ENCODE measurements at regions not wholly inside any gene's neighbourhood (a gene's known extent, or its start where the extent isn't known, plus 50 kb on each side); places are given as distances from the start of the nearest gene placed in this dataset.

DNA sequence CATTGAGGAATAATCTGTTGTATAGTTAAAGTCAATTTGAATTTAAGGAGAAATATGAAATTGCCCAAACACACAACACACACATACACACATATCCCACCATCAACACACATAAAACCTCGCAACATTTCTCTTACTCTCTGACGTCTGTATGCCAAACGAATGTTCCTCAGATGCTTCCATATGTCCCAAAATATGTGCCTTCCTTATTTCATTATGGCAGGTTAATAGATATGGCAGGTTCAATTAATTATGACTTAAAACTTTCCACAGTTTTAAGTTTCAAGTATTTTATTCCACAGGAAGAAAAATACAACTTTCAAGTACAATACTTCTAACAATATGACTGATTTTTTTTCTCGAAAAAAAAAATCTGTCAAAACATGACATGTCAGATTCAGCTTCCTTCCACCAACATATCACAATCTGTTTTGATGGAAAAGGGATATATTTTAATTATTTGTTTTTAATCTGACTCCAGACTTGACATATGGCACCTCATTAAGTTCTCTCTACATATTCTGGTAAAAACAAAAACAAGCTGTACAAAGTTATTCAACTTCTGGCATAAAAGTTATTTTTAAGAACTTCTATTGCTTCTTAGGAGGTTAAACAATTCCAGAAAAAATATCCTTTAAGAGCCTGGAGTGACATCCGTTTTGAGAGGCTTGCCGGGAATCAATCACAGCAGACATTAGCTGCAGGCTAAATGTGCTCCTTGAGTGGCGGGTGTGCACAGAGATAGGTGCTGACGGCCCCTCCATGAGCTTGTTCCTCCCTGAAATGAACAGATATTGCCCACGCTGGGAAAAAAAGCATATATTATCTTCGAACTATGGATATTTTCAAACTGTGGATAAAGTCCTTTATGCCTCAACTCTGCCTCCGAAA is 812.7 kb downstream of the DCDC2C start:
- no peak for DNase-seq

DNA sequence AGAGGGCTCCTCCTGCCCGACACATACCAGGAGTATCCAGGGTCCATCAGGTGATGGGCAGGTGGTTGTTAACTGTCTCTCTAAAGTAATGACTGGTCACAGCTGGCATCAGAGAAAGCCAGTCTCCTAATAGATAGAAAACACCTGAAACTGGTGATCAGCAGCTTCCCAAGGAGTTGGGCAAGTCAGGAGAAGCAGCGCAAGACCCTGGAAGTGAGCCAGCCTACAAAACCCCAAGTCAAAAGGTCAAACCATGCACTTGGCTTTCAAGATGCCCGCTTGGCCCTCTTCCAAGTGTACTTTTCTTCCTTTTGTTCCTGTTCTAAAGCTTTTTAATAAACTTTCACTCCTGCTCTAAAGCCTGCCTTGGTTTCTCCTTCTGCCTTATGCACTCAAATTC is 815.2 kb downstream of the DCDC2C start:
- no peak for DNase-seq

DNA sequence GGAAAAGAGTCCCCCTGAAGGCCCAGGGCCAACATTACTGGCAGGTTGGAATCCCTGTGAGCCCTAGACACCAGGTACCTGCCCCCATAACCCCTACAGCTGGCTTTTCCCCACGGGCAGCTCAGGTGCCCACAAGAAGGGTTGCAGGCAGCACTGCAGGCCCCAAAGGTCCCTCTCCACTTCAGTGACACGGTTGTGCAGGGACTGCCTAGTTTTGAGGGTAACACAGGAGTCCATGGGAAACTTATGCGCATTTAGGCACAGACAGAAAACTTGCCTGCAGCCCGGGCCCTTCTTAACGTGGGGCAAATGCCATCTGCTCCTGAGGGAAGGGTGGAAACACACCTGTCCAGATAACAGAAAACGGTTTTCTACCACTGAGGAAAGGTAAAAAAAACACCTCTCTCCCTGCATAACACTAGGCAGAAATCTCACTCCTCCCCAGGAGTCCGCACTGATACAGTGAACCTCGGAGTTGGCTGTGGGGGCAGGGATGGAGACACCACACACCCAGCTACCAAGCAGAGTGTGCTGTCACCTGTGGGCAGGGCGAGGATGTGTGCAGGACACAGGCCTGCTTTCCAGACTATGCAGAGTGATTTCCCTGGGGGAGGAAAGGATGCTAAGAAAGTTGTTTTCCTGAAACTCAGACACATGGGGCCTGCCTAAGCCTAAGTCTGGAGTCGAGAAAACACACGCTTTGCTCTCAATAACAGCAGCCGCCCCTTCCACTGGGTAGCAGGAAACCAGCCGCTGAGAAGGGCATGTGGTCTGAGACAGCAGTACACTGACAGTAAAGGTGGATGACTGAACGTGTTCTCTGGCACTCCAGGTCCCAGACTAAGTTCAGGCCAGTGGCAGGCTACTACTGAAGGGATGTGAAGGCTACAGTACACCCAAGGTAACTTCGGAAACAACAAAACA is 819.4 kb downstream of the DCDC2C start:
- DNase-seq = no peak

DNA sequence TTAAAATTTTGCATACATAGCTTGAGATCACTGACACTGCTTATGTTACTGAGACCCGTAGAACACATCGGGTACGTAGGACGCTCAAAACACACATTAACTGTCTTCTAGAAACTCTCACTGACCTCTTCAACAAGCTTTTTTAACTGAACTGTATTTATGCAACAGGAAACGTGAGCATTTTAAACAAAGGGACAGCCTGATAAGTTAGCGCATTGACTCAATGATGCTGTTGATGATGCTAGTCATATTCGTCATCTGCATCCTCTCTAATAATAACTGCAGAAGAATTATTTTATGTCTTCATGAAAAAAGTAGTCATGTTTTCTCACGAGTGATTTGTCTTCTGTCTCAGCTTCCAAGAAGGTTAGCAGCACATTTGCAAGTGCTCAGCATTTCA is 824.0 kb downstream of the DCDC2C start:
- no peak for DNase-seq

DNA sequence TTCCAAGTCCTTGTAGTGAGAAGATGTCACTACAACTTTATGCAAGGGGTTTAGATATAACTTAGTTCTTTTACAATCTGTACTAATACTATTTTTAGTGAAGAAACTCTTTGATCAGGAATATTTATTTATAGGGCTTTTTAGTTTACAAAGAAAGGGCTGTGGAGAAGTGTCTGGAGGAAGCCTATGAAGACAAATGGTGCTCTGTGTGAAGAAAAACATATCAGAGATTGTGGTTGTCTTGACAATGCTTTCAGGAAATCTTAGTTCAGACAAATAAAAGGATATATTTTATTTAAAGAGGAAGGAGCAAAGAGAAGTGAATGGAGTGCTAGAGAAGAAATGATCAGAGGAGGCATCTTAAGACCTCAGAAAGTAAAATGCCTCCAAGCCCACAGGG is 824.9 kb downstream of the DCDC2C start:
- DNase-seq = no peak

DNA sequence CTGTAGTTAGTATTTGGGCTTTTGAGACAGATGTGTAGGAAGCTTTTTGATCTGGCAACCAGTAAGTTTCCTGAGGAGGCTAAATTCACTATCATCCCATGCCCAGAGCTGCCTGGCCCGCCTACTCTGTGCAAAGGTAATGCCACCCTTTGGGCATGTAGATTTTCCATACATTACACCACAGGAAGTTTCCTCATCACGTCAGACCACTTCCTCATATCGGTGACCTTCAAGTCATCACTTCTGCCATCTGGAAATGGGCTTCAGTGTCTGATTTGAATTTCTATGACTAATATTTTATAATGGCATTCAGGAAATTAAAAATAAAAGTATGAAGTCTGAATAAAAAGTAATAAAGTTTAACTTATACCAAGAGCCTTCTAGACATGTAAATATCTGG is 825.4 kb downstream of the DCDC2C start:
- no peak for DNase-seq

DNA sequence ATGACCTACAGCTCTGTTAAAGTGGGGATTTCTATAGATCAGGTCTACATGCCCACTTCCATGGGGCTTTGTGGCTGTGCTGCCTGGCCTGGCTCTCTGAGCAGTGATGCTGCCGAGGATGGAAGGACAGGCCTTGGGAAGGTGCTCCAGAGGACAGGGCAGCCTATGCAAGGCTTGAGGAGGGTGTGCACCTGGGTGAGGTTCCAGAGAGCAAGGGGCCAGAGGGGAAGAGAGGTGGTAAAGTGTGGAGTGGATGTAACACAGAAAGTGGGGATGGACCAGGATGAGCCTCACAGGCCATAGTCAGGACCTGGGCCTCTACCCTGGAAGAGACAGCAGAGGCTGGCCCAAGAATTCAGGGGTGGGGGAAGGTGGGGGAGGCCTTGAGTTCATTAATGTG is 826.4 kb downstream of the DCDC2C start:
- DNase-seq = no peak

DNA sequence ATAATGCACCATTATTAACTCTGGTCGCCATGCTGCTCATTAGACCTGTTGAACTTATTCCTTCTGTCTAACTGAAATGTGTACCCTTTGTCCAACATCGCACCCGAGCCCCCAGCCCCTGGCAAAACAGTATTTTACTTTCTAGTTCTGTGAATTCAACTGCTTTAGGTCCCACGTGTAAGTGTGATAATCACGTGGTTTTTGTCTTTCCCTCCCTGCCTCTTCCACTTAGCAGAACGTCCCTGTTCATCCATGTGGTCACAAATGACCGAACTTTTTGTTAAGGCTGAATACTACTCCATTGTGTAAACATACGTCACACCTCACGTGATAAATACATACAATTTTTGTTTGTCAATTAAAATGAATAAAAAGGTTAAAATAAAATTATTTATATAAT is 826.9 kb downstream of the DCDC2C start:
- DNase-seq = no peak

DNA sequence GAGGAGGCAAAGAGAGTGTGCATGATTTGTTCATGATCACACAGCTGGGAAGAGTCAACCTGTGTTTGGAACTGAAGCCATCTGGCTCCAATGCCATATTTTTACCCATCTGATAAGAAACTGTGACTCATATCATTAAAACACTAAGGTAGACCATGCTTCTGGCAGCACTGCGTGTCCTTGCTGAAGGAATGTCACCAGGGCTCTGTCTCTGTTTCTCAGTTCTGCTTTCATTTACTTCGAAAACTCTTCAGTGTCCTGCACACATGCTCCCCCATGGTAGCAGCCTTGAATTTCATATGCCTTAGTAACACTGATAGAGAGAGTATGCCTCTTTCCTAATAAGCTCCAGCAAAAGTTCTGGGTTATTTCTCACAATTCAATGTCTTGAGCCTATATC is 830.4 kb downstream of the DCDC2C start:
- DNase-seq = no peak

DNA sequence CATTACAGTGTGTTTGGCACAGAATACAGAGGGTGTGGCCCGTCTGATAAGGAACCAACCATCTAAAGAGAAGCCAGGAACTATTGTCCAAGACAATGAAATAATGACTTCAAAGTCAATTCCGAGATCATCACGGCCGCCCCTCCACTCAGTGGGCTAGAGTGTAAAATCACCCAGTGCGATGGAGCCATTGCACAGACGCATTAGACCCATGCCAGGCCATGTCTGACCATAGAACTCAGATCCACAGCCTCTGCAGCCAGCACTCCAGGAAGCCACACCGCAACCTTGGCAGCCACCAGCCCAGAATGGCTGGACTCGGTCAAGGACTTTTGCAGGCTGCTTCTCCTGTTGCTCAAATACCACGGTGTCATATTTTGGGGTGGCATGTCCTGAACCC is 835.7 kb downstream of the DCDC2C start:
- DNase-seq = no peak

DNA sequence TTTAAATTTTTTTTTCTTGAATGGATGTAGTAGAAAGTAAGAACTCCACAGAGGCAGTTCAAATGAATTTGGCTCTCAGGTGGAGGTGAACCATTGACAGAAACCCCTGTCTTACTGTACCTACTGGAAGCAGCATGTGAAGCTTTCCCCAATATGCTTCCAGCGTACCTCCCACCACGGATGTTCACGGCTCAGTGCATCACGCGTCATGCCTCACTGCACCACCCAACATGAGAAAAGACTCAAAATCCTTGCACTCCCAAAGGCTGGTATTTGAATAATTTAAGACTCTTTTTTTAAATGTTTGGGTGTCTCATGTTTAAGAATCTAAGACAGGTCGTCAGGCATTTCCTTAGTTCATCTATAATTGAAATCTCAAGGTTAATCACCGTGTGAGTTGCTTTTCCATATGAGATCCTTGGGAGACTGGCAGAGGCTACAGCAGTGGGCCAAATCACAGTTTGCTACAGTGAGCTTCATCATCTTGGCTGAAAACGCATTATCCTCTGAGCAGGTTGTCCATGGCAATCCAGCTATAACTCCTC is 846.4 kb downstream of the DCDC2C start:
- no peak for DNase-seq

DNA sequence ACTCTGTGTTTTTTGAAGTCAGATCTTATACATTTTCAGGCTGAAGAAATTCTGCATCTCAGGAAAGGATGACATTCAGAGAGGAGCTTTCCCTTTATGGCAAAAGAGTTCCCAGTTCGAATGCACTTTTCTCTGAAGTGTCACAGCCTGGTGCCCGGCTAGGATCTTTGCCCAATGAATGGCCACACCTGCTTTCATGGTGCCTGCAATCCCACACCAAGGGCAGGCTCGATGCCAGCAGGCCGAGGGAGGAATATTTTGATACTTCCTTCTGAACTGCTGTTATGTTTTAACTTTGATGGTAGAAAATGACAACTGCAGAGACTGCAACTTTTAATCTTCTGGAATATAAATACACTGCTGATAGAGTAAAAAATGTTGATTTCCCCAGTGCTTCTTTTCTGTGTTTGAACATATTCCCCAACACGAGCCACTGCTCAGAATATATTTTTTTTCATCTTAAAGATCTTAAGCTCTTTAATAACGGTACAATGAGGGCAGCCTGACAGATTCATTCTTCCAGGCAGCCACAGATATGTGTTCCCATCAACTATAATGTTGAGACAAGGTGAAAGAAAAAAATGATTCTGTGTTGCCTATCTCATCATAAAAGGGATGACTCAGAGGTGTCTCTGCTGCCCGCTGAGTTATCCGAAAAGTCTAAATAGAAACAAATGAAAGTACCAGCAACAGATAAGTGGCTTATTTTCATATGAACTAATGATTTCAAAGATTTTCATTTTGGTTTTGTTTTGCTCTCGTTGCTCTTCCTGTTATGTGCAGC is 848.5 kb downstream of the DCDC2C start:
- DNase-seq = no peak

DNA sequence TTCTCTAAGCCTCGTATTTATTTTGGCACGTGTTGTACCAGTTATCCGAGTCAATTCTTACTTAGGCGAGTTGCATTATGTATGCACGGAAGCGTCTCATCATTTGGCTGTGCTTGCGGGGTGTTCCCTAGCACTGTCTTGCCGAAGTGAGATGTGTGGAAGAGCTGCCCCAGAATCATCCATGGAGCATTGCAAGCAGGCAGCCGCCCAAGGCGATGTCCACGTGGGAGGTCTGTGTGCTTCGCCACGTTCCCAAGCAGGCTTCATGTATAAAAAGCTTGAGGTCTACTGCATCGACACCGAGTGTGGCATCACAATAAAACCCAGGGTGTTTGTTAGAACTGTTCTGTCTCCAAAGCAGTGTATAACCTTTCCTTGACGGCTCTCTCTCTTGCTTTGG is 849.9 kb downstream of the DCDC2C start:
- no peak for DNase-seq

DNA sequence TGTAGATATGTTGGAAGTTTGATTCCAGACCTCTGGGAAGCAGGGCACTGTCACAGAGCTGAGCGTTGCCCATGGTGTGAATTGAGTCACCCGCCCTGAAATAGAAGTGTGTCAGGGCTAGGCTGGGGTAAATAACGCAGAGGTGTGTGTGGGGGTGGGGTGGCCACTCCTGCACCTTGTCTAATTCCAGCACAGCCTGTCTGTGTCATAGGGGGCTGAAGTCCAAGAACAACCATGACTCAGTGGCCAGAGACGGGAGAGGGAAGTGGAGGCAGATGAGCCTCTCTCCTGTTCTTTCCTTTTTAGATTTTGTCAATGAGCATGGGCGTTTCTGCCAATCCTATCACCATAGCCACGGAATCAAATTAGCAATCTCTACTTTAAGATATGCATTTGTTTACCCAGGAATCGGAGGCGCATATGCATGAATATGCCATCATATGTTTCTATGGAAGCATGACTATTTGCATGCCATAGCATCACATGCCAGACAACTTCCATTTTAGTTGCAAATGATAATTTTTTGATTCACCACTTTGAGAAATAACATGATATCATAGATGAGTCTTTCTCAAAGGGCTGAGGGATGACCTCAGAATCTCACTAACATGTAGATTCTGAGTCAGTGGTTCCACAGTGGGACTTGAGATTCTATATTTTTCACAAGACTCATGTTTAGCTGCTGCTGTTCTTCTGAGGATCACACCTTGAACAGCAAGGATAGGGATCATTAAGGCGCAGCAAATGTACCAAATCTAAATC is 852.9 kb downstream of the DCDC2C start:
- DNase-seq = no peak

DNA sequence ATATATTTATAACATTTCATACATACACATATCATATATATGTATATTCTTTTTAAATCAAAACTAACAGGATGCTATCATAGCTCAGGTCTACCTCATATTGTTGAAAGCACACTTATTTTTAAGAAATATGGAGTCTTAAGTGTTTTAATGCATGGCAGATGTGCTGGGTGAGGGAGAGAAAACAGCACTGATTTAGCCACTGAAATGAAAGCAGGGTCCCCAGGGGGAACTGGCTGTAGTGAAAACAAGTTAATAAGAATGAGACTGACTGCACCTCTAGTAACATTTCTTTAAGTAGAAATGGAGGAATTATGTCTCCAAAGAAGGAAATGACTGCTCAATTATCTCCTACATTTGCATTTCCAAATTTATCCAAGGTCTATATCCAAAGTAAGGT is 857.8 kb downstream of the DCDC2C start:
- DNase-seq = no peak

DNA sequence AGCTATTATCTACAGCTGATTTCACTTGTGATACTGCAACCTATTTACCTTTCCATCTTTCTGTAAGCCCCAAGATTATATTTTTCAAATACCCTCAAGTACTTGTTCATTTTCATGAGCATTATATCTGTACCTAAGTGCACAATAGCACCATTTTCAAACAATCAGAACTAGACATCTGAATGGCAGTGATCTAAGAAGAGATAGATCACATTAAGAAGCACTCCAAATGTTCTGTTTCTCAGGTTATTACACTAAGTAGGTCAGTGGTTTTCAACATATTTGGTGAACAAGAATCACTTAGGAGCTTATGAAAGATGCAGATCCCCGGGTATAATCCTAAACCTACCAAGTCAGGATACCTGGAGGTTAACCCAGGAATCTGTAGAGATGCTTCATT is 872.7 kb downstream of the DCDC2C start:
- DNase-seq = no peak

DNA sequence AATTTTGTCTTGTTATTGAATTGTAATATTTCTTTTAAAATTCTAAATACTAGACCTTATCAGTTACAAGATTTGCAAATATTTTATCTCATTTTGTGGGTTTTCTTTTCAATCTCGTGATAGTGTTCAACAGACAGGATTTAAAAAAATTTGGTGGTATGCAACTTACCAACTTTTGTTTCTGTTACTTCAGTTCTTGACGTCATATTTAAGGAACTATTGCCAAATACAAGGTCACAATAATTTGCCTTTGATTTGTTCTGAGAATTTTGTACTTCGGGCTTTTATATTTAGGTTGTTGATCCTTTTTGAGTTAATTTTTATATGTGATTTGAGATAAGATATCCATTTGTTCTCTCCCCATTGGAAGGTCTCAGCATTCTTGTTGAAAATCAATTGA is 876.6 kb downstream of the DCDC2C start:
- no peak for DNase-seq

DNA sequence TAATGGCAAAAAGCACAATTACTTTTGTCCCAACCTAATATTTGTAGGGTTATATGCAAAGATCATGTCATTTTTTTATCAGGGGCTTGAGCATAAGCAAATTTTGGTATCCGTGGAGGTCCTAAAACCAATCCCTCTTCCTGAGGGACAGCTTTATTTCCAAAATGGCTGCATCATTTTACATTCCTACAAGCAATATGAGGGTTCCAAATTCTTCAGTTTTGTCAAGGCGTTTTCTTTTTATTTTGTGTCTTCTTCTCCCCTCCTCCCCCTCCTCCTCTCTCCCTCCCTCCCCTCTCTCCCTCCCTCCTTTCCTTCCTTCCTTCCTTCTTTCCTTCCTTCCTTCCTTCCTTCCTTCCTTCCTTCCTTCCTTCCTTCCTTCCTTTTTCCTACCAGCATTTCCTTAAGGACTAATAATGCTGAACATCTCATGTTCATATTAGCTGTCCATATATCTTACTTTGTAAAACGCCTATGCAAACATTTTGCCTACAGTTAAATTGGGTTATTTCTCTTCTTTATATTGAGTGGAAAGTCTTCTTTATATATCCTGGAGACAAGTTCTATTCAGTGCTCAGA is 881.8 kb downstream of the DCDC2C start:
- DNase-seq = no peak

DNA sequence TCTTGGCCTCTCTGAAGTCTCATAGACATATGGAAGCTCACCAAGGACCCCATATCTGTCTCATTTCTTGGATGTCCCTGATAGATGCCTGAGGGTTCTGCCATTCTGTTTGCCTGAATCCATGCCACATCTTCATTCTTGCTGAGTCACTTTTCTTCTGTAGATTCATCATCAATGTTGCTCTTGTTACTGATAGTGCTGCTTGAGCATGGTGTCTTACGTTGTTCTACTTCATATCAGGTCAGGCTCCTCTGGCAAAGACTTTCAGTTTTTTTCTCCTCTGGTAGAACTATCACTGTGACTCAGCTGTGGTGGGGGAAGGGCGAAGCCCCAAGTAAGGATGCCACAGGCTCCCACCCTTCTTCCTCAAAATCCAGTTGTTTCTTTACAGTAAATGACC is 885.2 kb downstream of the DCDC2C start:
- DNase-seq = no peak

DNA sequence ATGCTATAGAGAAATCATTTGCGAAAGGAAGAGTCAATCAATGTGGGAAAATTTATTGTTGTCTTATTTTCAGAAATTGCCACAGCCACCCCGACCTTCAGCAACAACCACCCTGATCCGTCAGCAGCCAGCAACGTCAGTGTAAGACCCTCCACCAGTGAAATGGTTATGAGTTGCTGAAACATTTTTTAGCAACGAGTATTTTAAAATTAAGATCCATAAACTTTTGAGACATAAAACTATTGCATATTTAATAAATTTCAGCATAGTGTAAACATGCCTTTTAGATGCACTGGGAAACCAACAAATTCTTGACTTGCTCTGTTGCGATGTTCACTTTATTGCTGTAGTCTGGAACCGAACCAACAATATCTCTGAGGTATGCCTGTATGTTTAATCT is 887.9 kb downstream of the DCDC2C start:
- DNase-seq = no peak

DNA sequence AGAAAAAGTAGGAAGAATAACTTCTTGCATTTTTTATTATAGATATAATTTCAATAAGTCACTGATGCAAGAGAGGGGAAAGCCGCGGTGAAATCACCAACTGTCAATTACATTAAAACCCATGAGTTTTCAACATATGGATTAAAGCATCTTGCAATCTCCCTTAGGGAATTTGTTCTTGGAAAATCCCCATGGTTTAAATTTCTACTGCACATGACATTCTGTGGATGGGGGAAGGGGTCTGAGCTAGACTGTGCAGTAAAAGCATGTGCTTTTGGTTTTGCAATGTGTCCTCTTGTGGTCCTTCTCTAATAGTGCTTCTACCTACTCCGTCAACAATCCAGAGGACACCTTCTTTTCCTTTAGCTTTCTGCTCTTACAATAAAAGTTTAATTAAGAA is 894.0 kb downstream of the DCDC2C start:
- no peak for DNase-seq

DNA sequence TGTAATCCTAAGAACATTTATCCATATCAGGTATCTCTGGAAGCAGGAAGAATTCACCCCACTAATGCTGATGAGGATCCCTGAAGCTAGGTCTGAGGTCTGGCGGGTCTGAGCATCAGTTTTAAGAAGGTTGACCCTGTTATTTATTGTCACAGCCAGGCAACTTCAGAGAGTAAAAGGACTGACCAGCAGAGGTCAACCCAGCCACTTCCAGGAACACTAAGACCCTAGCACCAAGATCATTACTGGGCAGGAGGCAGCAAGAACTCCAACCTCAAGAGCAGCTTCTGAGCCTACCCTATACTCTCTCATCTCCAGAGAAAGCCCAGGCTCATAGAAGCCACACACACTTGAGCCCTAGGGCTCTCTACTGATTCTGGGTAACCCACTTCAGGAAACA is 901.4 kb downstream of the DCDC2C start:
- no peak for DNase-seq

Measured in stimulated activated CD4-positive, alpha-beta T cell treated with anti-CD3 and anti-CD28 coated beads, Interleukin-2, amount 100 ng/mL, for 48 hours (primary cell).